Activated B cell treated with CpG ODN at 0.5 μM for 24 hours (primary cell): ENCODE measurements at regions not wholly inside any gene's neighbourhood (a gene's known extent, or its start where the extent isn't known, plus 50 kb on each side); places are given as distances from the start of the nearest gene placed in this dataset.

Experiments used
- ATAC-seq: fragments of 200-7000 bp; cut with Tn5 transposase; one replicate; pipeline ENCODE4 v1.10.0; 2021; ENCODE audit warnings: low read depth, mild to moderate bottlenecking, moderate library complexity
- CTCF ChIA-PET: fragments of 350-600 bp; sonication (Branson Sonifier 250); formaldehyde crosslinking; loops from one replicate; lab custom pipeline; 2021; ENCODE audit warnings: antibody characterized with exemption; lab: Charles Lee
- POLR2A ChIA-PET: fragments of 350-600 bp; sonication (Branson Sonifier 250); formaldehyde crosslinking; loops from one replicate; lab custom pipeline; 2021; ENCODE audit warnings: antibody characterized with exemption; lab: Charles Lee
- DNase-seq: peaks from one replicate; pipeline ENCODE4 v3.0.0; 2022
- H3K27ac Mint-ChIP-seq: one replicate; pipeline ENCODE4 v1.8.0; 2020; ENCODE audit warnings: mixed read lengths
- H3K27me3 Mint-ChIP-seq: one replicate; pipeline ENCODE4 v1.8.0; 2021; ENCODE audit warnings: mixed read lengths
- H3K36me3 Mint-ChIP-seq: one replicate; pipeline ENCODE4 v1.8.0; 2021; ENCODE audit warnings: low read depth, mixed read lengths
- H3K4me1 Mint-ChIP-seq: one replicate; pipeline ENCODE4 v1.8.0; 2021; ENCODE audit warnings: mixed read lengths
- H3K4me3 Mint-ChIP-seq: one replicate; pipeline ENCODE4 v1.8.0; 2020; ENCODE audit warnings: mild to moderate bottlenecking, mixed read lengths
- H3K9me3 Mint-ChIP-seq: one replicate; pipeline ENCODE4 v1.8.0; 2020; ENCODE audit warnings: mixed read lengths
- intact Hi-C: fragments of 100-400 bp; cut with micrococcal nuclease; formaldehyde crosslinking; loops from one replicate; pipeline ENCODE4 v1.15.1; 2024
- TF ChIP-seq, protein P1 (sequence below): fragments of 200-600 bp; IDR thresholded peaks from one replicate; pipeline ENCODE4 v1.8.0; 2022; ENCODE audit warnings: antibody characterized with exemption, mild to moderate bottlenecking

DNA sequence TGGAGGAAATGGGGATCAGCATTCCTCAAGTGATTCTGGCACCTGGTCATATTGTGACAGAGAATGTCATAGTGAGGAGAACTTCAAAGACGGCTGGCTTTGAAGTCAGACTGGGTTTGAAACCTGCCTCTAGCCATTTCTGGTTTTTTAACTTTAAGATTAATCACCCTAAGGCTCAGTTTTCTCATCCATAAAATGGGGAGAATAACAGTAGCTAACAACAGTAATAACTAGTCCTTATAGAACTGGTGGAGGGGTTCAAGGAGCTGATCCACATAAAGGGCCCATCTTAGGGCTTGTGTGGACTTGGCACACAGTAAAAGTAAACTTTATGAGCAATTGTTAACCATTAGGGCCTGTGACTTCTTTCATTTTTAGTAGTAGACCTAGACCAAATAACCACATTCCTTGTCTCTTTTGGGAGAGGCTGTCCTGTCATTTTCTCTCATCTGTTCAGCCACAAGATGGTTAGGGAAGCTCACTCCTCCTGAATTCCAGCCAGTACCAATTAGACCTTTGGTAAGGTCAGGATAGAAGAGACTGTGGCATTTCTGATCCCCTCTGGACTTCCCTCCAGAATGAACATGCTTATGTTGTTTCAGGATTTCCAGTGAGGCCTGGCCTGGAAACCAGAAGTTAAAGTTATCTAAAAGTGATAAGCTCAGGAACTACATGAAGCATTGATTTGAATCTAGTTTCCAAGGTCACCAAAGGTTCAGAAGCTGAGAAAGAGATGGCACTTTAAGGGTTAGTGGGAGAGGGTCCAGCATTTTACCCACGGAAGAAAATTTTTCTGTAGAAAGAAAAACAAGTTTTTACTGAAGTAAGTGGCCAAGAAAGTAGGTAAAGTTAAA is 159.3 kb upstream of the DPH6 start:
- H3K4me1 Mint-ChIP-seq = no peaks in the 10 kb centered on the region
- no peaks in the 10 kb centered on the region for H3K36me3 Mint-ChIP-seq
- no peaks in the 10 kb centered on the region for H3K9me3 Mint-ChIP-seq
- ATAC-seq = no peak
- DNase-seq = no peak
- H3K27ac Mint-ChIP-seq = no peak overlapping the region
- no peaks in the 10 kb centered on the region for H3K27me3 Mint-ChIP-seq
- no peak overlapping the region for H3K4me3 Mint-ChIP-seq
- intact Hi-C loops = no loop called here
- CTCF ChIA-PET = no interaction called here
- POLR2A ChIA-PET = no interaction called here
- TF ChIP-seq, protein P1, sequence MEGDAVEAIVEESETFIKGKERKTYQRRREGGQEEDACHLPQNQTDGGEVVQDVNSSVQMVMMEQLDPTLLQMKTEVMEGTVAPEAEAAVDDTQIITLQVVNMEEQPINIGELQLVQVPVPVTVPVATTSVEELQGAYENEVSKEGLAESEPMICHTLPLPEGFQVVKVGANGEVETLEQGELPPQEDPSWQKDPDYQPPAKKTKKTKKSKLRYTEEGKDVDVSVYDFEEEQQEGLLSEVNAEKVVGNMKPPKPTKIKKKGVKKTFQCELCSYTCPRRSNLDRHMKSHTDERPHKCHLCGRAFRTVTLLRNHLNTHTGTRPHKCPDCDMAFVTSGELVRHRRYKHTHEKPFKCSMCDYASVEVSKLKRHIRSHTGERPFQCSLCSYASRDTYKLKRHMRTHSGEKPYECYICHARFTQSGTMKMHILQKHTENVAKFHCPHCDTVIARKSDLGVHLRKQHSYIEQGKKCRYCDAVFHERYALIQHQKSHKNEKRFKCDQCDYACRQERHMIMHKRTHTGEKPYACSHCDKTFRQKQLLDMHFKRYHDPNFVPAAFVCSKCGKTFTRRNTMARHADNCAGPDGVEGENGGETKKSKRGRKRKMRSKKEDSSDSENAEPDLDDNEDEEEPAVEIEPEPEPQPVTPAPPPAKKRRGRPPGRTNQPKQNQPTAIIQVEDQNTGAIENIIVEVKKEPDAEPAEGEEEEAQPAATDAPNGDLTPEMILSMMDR = no peak

DNA sequence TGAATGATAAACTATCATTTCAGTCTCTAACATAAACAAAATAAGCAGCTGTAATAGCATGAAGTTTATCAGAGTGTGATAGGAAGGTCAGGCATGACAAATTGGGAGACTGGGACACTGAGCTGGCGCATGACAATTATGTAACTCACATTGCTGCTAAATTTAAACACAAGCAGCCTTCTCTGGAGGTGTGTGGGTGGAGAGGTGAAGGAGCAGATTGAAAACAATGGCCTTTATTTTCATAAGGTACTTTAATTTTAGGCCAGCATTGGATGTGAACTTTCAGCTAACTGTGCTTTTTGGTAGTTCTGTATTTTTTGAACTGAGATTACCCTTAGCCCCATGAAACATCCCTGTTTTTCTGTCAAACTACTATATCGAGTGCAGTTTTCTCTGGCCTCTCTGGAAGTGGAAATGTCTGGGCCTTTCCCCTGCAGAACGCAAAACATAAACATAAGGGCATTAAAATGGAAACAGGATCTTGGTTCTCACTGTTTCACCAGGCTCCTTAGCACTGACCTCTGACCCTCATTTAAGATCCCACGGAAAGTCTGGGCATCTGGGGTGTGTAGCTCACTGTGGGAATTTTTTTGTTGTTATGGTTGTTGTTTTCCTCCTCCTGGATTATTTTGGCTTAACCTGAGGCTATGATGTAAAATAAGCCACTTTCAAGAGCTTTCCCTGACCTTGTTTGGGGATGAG is 160.1 kb upstream of the DPH6 start:
- ATAC-seq = no peak
- Mint-ChIP-seq H3K36me3 (no peaks in the 10 kb centered on the region), H3K9me3 (no peaks in the 10 kb centered on the region), H3K4me1 (no peaks in the 10 kb centered on the region), H3K27ac (no peak overlapping the region), H3K27me3 (no peaks in the 10 kb centered on the region), H3K4me3 (no peak overlapping the region)
- no peak for DNase-seq
- CTCF ChIA-PET = no interaction called here
- POLR2A ChIA-PET = no interaction called here
- intact Hi-C loops = no loop called here
- TF ChIP-seq, protein P1 = no peak

DNA sequence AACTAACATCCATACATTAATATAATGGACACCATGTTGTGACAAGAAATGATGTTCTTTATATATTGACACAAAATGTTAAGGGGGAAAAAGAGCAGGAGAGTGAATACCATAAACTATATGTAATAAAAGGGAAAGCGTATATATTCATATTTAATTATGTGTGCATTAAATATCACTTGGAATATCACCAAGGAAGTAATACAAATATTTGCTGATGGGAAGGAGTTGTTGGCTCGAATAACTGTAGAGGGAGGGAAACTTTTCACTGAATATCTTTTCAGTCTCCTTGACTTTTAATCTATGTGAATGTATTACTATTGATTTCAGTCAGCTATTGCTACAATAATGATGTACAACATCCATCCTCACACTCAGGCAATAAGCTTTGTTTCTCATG is 167.0 kb upstream of the DPH6 start:
- intact Hi-C loops = no loop called here

DNA sequence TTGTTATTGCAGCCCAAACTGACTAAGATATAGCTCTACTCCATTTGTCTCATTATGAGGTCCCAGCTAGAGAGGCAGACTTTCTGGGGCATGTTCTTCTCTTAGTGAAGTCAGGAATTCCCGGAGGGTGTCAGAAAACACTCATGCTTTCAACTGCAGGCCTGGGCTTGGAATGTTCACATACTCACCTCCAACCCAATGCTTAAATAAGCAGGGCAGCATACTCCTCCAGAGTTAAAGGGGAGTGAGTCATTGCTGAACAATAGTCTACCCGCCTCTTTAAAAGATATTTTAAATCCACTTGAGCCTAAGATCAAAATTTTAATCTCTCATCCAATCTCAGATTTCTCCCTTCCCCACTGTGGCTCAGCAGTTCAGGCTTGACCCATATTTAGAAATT is 167.8 kb upstream of the DPH6 start:
- H3K4me3 Mint-ChIP-seq = no peak overlapping the region
- H3K4me1 Mint-ChIP-seq = no peaks in the 10 kb centered on the region
- CTCF ChIA-PET = interaction anchor here (0.8 kb wide), 1 partner anchor 38 kb away, joined by 3 read pairs; no protein-coding TSS in a partner anchor
- ATAC-seq = no peak
- DNase-seq = no peak
- POLR2A ChIA-PET = no interaction called here
- H3K27ac Mint-ChIP-seq = no peak overlapping the region
- H3K27me3 Mint-ChIP-seq = no peaks in the 10 kb centered on the region
- TF ChIP-seq, protein P1 = no peak
- intact Hi-C loops = no loop called here
- no peaks in the 10 kb centered on the region for H3K9me3 Mint-ChIP-seq
- no peaks in the 10 kb centered on the region for H3K36me3 Mint-ChIP-seq

More for the DNA sequence above, 167.0 kb upstream of the DPH6 start:
- TF ChIP-seq, protein P1 = no peak
- H3K27ac Mint-ChIP-seq = no peak overlapping the region
- no peaks in the 10 kb centered on the region for H3K27me3 Mint-ChIP-seq
- ChIA-PET POLR2A (no interaction called here), CTCF (interaction anchor here (0.8 kb wide), 1 partner anchor 39 kb away, joined by 3 read pairs; no protein-coding TSS in a partner anchor)
- no peak overlapping the region for H3K4me3 Mint-ChIP-seq
- no peaks in the 10 kb centered on the region for H3K4me1 Mint-ChIP-seq
- DNase-seq = no peak
- H3K36me3 Mint-ChIP-seq = no peaks in the 10 kb centered on the region
- ATAC-seq = no peak
- no peaks in the 10 kb centered on the region for H3K9me3 Mint-ChIP-seq

DNA sequence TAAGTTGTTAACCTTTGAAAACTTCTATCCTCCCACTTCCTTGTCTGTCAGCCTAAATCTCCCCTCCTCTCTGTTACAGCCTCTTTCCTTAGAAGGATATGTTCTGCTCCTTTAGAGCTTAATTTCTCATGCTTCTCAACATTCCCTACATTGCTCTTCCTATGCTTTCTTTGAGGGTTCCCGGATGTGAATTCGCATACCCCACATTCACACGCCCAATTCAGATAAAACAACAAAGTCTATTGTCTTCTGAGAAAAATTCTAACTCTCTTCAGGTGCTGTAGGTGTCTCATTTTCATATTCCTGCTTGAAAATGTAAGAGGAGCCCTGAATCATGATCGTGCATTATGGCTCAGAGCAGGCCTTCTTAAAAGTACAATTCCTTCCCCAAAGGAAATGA is 171.8 kb upstream of the DPH6 start:
- intact Hi-C loops = no loop called here
- H3K9me3 Mint-ChIP-seq = no peaks in the 10 kb centered on the region
- CTCF ChIA-PET = no interaction called here

More for the DNA sequence above, 171.8 kb upstream of the DPH6 start:
- Mint-ChIP-seq H3K36me3 (no peaks in the 10 kb centered on the region), H3K4me1 (no peaks in the 10 kb centered on the region), H3K27ac (no peak overlapping the region), H3K27me3 (no peaks in the 10 kb centered on the region), H3K4me3 (no peak overlapping the region)
- DNase-seq (no peak), ATAC-seq (no peak)
- TF ChIP-seq, protein P1 = no peak
- POLR2A ChIA-PET = no interaction called here
